Stimulated activated CD8-positive, alpha-beta memory T cell treated with anti-CD3 and anti-CD28 coated beads, Interleukin-7, amount 100 ng/mL, for 48 hours (primary cell): ENCODE measurements at regions not wholly inside any gene's neighbourhood (a gene's known extent, or its start where the extent isn't known, plus 50 kb on each side); places are given as distances from the start of the nearest gene placed in this dataset.

Experiments used
- DNase-seq, 2 donors: peaks; one replicate each; pipeline ENCODE4 v3.0.0-alpha.2; 2020; ENCODE audit warnings: low read depth in 1 of 2; ENCODE audit errors: extremely low read depth in 1 of 2

DNA sequence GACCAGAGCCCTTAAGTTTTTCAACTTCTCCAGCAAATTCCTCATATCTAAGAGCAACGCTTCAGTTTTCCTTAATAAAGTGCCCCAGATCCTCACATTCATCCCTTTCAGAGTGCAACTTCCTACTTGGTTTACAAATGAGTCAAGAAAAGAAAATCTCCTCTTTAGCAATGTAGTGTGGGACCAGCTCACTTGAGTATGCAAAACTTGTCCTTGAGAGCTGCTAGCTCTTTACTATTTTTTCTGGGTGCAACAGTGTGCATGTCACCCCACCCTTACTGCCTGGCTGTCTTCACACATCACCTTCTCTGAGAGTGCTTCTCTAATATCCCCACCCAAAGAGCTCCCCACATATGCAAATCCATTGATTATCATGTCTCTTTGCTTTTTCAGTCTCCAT lies 203.1 kb upstream of the CAMK1G start:
- no peak for DNase-seq

DNA sequence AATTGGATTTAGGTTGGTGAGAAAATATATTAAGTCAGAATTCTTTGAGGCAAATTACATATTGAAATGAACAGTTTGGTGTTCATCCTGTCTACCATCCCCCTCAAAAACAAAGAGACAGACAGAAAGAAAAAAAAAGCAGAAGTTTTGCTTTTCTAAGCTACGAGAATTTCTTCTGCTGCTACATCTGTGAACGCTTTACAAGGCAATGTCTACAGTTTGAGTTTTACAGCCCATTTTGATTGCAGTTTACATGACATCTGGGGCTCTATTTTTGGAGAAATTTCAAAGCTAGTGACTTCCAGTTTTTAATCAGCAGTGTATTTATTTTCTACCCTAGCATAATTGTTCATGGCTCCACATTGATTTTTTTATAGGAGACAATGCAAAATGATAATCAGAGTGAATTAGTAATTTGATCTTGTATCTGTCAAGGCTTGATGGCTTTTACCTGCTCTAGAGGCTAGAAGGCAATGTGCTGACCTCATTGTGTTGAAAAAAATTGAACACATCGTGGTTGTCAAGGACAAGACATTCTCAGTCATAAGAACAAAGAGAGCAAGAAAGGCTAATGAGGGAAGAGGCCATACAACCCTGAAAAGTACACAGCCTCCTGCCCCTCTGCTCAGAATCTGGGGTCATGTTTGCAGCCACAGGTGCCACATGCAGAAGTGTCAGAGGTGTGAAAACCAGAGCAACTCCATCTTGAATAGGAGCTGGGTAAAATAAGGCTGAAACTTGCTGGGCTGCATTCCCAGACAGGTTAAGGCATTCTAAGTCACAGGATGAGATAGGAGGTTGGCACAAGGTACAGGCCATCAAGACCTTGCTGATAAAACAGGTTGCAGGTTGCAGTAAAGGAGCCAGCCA lies 201.0 kb upstream of the CAMK1G start:
- DNase-seq, result no peak

DNA sequence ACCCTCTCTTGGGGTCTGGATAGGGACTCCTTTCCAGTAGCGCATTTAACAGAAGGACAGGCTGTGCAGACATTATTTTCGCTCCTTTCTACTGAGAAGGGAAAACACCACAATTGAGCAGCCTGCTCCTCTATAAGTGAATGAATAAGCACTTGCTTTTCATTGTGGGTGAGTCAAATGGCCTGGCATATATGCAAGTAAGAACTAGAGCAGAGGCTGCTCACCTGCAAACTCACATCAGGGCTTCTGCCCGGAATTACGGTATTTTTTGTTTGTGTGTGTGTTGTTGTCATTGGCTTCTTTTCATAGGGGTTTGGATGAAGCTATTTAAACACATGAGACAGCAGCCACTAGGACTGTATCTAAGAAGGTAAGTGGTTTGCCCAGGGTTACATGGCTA lies 200.1 kb upstream of the CAMK1G start:
- DNase-seq, result no peak

DNA sequence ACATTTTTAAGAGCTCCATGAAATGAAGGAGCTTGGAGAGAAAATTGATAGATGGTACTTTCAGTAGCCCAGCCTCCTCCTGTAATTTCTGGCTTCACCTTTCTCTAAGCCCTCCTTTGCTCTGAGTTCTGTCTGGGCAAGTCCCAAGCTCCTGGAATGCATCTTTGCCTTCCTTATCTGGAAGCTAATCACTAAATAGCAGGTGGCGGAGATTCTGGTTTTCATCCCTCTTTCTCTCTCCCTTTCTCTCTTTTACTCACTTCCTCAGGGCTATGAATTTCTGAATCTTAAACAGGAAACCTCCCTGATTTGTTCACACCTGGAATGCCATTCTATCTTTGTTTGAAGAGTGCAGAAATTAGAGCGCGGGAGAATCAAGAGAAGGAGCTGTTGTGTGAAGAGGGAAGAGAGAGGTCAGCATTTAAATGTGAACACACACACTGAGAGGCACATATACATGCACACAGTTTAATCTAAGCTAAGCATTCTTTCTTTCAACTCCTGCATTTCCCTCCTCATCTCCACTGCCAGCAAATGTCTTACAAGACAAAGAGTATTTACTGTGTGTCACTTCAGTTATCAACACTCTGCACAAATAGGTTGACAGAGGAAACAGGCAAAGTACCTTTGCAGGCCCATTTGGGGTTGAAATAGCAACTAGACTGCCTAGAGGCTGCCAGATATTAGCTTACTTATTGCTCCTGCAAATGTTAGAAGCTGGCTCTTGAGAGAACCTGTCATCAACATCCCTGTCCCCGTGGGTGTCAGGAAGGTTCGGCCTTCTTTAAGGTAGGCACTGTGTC lies 199.4 kb upstream of the CAMK1G start:
- no peak for DNase-seq

DNA sequence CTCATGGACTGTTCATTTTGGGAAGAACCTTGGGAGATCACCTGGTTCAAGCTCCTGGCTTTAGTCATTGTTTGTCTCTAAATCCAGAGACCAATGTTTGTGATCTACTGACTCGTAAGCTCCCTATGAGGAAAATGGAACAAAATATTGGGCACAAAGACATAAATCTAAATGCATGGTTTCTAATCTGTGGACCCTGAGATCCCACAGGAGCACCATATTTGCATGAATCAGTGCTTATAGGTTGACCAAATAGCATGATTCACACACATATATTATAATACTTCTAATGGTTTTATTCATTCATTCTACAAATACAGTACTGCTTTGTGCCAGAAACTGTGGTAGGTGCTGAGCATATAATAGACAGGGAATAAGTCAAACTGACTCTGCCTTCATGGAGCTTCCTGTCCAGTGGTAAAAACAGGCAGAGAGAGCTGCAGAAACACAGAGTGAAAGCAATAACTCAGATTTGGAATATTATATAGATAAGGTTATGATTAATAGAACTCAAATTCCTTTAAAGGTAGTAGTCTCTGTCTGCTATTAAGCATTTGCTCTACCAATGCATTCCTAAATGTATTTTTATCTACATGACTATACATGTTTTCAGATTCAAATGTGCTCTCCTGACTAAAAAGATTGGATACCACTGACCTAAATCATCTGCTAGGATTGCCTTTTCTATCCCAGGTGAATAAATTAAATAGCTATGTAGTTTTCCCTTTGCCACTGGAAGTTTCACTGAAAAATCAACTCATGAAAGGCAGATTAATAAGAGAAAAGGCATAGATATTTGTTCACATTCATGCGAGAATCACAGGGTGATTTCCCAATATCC lies 198.6 kb upstream of the CAMK1G start:
- DNase-seq, result no peak

DNA sequence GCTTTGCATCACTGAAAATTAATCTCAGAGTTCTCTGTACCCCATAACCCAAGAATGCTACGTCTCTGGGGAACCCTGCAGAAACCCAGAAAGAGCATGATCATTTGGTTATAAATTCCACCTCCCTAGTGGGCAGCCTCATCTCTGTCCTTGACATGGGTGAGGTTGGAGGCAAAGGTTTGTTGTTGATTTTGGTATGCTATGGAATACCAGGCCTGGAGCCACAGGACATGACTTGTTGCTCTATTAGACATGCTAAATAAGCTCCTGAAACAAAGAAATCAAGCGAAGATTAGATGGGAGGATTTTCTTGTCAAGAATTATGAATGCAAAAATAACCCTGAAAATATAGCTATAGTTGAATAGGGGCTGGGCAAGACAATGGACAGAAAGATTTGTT lies 197.4 kb upstream of the CAMK1G start:
- no peak for DNase-seq

DNA sequence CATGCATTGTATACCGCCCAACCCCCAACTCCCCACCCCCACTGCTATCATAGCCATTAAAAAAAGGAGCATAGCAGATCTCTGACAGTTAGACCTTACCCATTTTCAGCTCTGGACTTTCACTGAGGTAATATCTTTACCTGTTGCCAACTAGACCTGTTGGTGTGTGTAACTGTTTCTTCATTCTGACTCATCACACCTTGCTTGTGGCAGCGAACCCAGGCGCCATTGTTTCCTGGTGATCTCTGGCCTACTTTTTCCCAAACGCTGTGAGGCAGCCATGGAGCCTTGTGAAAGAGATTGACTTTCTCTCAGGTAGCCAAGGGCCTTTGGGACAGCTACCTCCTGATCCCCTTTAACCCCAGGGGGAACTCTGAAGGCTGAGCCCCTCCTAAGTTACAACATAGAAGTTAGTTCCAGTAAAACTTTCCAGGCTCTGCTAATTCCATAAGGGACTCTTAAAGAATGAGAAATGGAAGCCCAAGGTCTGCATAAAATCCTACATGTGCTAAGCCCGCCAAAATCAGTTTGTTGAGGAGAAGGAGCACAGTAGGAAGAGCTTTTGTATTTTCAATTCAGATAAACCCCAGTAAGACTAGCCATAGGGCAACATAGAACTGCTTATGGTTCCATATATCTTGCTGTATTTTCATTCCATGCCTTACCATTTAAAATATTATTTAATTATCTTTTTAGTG lies 196.1 kb upstream of the CAMK1G start:
- no peak for DNase-seq

DNA sequence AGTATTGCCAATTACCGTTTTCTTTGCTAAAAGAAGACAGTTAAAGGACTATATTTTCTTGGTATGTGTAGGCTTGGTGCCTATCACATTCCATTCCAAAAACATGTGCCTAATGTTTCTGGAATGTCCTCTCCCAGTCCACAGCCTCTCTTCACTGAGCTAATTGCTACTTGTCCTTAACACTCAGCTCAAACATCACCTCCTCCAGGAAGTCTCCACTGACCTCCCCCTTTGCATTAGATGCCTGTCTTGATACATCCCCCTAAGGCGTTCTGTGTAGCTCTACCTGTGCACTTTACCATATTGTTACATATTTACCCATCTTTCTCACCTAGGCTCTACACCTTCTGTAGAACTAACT lies 195.6 kb upstream of the CAMK1G start:
- DNase-seq, result no peak

DNA sequence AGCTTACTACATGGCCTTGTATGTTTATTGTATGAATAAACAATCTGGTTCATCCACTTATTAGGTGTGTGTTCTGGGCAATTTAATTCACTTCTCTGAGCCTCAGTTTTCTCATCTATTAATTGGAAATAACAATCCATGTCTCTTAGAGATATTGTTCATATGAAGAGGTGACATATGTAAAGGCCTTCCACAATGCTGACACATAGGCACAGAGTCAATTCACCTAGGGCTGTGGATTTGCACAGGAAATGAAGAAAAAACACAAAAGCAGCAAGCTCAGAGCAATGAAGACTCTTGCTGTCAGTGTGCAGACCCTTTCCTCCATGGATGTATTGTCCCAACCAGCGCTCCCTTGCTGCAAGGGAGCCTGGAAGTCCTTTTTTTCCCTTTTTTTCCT lies 195.2 kb upstream of the CAMK1G start:
- no peak for DNase-seq

DNA sequence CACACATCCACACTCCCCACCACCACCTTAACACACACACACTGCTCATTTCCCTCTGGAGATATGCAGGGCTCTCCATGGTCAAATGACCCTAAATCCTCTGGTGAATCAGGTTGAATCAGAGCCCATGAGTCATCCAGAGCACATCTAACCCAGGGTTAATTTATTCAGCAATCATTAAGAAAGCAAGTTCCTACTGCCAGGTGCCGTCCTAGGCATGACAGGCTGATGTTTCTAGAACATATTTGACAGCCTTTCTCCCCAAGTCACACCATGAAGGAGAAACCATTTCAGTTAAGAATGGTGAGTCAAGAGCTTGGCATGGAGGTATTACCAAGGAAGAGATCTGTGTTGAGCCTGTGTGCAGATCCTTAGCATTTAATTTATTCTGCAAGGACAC lies 194.3 kb upstream of the CAMK1G start:
- DNase-seq, result no peak

DNA sequence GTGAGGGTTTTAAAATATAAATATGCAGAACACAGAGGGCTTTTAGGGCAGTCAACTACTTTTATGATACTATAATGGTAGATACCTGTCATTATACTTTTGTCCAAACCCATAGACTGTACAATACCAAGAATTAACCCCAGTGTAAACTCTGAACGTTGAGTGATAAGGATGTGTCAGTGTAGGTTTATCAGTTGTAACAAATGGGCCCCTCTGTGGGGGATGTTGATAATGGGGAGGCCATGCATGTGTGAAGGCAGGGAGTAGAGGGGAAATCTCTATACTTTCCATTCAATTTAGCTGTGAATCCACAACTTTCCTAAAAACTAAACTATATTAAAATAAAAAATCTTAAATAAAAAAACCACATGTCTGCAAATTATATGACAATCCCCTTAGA lies 193.5 kb upstream of the CAMK1G start:
- DNase-seq, result no peak

DNA sequence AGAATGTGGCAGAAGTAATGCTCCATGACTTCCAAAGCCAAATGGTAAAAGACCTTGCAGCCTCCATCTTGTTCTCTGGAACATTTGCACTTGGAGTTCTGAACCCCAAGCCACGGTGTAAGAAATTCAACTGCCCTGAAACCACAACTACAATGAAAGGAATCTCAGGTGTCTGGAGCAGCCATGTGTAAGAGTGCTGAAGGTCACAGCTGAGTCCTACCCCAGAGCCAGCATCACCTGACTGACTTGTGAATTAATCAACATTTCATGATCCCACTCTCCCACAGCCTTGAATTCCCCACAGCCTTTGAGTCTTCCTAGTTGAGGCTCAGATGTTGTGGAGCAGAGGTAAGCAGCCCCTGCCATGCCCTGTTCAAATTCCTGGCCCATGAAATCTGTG lies 192.8 kb upstream of the CAMK1G start:
- DNase-seq, result no peak

DNA sequence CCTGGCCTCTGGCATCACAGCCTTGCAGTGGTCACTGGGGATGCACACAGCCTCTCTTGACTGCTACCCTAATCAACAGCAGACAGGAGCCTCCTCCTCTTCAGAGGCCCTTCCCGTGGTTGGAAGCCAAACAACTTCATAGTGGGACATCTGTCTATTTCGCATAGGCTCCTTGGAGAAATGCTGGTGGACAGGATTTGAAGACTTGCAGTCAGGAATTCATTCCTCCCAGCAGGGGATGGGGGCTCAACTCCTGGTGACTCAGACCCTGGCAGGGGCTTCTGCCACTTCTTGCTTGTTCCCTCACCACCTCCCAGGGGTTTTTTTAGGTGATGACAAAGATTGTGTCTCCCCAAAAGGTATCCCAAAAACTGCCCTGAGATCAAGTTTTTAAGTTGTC lies 191.7 kb upstream of the CAMK1G start:
- DNase-seq, result no peak

DNA sequence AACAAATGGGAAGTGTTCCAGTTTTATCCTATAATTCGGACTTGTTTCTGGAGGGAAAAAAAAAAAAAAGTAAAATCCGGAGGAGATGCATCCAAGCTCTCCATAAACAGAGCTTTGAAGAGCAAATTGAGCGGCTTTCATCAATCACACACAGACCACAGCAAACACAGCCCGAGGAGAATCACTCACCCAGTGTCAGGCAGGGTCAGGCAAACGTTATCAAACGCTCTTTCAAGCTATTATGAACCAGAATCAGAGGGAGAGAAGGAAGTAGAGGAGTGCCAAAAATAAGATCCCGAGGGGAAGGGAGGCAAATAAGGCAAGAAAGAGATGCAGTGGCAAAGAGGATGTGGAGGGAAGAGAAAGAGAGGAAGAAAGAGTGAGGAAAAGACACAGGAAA lies 188.3 kb upstream of the CAMK1G start:
- DNase-seq, result no peak

DNA sequence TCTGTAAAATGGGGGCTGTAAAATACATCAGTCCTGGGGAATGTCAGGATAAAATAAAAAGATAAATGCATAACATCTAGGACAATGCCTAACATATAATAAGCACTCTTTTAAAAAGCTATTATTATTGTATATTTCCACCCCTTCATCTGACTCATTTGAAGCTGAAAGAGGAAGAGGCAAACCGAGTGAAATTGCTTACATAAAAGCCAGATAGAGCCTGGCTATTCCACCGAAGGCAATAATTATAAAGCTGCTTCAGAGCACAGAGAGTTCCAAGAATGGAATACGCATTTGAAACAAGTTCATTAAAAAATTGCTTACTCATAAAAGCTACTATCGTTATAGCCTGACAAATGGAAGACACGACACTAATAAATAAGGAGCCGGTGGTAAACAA lies 186.1 kb upstream of the CAMK1G start:
- no peak for DNase-seq

DNA sequence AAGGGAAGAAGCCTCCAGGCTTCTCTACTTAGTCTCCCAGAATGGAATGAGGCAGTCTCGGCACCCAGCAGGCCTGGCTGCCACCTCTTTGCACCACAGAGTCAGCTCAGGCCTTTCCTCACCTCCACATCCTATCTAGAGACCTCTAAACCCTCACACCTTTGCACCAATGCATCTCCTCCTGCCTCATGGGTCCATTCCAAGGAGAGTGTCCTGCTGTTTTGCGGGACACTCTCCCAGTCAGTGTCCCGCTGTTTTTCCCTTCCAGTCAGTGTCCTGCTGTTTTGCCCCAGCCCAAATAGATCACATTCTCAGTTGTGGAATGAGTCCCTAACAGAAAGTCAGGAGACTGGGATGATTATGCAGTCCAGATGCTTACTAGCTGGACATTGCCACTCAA lies 185.6 kb upstream of the CAMK1G start:
- DNase-seq, result no peak

DNA sequence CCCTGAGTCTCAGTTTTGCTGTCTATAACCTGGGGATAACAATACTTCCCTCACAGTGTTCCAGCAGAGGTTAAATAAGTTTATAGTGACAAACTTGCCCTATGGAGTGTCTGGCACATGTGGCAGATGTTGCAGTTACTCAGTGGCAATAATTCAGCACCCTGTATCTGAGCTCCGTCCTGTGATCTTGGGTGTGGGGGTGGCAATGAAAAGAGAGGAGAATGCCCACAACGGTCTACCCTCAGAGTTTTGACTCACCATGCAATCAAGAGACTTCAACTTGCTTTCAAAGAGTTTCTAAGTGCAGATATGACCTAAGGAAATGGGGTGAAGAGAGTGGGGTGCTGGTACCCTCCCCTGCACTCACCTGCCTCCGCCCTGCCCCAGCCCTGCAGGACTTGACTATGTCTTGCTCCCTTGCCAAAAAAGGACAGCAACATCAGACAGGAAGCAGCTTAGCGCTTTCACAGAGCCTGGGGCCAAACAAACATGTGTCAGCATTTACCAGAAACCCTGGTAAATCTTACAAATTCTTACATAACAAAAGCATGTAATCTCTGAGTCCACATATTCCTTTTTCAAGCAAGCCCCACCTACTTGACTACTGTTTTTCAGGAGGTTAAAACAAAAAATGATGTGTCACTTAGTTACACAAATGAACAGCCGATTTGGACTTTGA lies 185.1 kb upstream of the CAMK1G start:
- no peak for DNase-seq

DNA sequence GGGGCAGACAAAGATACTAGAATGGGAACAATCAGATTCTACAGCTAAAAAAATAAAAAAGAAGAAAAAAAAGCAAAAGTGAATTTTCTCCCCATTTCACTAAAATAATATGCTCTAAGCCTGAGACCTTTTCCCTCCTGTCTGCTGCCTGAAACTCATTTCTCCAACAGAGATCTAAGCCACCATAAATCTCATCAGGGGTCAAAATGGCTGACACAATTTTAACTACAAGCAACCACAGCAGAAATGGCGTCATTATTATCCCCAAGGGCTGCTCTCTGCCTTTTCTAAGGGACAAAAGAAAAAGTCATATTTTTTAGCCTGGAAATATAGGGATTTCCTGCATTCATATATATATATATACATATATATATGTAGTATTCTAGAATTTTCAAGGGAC lies 183.7 kb upstream of the CAMK1G start:
- no peak for DNase-seq

DNA sequence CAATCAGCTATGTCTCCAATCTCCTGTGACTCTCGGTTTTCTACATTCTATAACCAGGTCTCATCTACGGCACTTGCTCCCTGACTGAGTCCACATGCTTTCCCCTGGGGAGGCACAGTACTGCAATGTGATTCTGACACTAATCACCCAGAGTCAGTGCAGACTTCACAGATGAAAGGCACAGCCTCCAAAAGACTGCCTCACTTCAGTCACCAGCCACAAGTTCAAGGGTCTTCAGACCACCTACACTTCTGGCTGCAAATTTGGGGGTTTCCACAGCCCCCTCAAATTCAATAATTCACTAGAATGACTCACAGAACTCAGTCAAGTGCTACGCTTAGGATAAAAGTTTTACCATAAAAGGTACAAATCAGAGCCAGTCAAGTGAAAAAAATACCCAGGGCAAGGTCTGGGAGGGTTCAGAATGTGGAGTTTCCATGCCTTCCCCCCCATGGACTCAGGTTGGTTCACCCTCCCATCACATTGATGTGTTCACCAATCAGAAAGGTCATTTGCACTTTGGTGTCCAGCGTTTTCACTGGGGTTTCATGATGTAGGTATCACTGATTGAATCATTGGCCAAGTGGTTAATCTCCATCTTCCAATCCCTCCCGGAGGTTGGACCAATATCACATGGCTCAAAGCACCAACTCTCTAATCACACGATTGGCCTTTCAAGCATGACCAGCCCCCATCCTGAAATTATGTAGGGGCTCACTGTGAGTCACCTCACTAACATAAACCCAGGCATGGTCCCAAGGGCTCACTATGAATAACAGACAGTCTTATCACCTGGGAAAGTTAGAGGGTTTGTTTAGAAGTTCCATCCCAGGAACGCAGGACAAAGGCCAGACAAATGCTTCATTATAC lies 182.9 kb upstream of the CAMK1G start:
- no peak for DNase-seq
